Activated CD4-positive, alpha-beta T cell treated with anti-CD3 and anti-CD28 coated beads for 36 hours (primary cell): ENCODE measurements at regions not wholly inside any gene's neighbourhood (a gene's known extent, or its start where the extent isn't known, plus 50 kb on each side); places are given as distances from the start of the nearest gene placed in this dataset.

Source experiments
- ATAC-seq: fragments of 200-7000 bp; cut with Tn5 transposase; one replicate; pipeline ENCODE4 v1.10.0; 2021; ENCODE audit warnings: mild to moderate bottlenecking, moderate library complexity
- CTCF ChIA-PET: fragments of 350-600 bp; sonication (Branson Sonifier 250); formaldehyde crosslinking; loops from one replicate; lab custom pipeline; 2021; ENCODE audit warnings: antibody characterized with exemption; lab: Charles Lee
- POLR2A ChIA-PET: fragments of 350-600 bp; sonication (Branson Sonifier 250); formaldehyde crosslinking; loops from one replicate; lab custom pipeline; 2021; ENCODE audit warnings: antibody characterized with exemption, inconsistent platforms; lab: Charles Lee
- DNase-seq: peaks from one replicate; pipeline ENCODE4 v3.0.0-alpha.2; 2020
- H3K27ac Mint-ChIP-seq: one replicate; pipeline ENCODE4 v1.8.0; 2021; ENCODE audit warnings: mixed read lengths
- H3K27me3 Mint-ChIP-seq: one replicate; pipeline ENCODE4 v1.8.0; 2021; ENCODE audit warnings: mixed read lengths
- H3K36me3 Mint-ChIP-seq: one replicate; pipeline ENCODE4 v1.8.0; 2021; ENCODE audit warnings: low read depth, mixed read lengths
- H3K4me1 Mint-ChIP-seq: one replicate; pipeline ENCODE4 v1.8.0; 2021; ENCODE audit warnings: mixed read lengths
- H3K4me3 Mint-ChIP-seq: one replicate; pipeline ENCODE4 v1.8.0; 2021; ENCODE audit warnings: mild to moderate bottlenecking, moderate library complexity, mixed read lengths
- H3K9me3 Mint-ChIP-seq: one replicate; pipeline ENCODE4 v1.8.0; 2021; ENCODE audit warnings: low read depth, mixed read lengths
- intact Hi-C, 2 experiments: fragments of 100-400 bp; cut with DNase I in 1 of 2; cut with micrococcal nuclease in 1 of 2; formaldehyde crosslinking; loops; one replicate each; pipeline versions ENCODE4 v1.14.2 to v1.15.1; 2022 to 2024; cut with DNase I, micrococcal nuclease

DNA sequence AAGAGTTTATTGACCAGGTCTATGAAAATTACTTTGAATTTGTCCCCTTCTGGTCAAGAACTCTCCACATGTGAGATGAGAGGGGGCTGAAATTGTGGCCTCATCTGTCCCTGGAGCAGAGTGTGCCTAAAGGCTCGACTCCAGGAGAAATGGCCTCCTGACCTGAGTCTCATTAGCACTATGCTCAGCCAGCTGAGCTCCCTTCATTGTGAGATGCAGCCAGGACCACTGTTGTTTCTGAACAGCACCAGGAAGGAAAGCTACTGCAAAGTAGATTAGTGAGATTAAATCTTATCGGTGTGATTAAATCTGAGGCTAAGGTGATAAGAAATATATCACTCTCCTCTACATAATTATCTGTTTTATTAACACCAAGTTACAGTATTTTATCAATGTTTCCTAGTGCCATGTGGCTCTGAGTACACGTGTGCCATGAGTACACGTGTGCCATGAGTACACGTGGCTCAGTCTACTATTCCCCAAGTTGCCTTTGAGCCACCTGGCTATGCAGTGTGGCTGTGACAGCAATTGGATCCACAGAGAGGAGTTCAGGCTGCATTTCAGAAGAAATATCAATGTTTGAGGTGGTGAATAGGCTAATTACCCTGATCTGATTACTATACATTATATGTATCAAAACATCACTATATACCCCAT, 126.9 kb downstream of the IPMK start:
- H3K9me3 Mint-ChIP-seq, result no peaks in the 10 kb centered on the region
- no peak for ATAC-seq
- intact Hi-C loops, result no loop called here
- no peaks in the 10 kb centered on the region for H3K36me3 Mint-ChIP-seq
- DNase-seq, result no peak
- CTCF ChIA-PET, result no interaction called here
- H3K4me3 Mint-ChIP-seq, result no peak overlapping the region
- H3K27me3 Mint-ChIP-seq, result peaks cover 11% of the 10 kb centered on the region
- H3K27ac Mint-ChIP-seq, result no peak overlapping the region
- POLR2A ChIA-PET, result no interaction called here
- H3K4me1 Mint-ChIP-seq, result peaks cover 3% of the 10 kb centered on the region

DNA sequence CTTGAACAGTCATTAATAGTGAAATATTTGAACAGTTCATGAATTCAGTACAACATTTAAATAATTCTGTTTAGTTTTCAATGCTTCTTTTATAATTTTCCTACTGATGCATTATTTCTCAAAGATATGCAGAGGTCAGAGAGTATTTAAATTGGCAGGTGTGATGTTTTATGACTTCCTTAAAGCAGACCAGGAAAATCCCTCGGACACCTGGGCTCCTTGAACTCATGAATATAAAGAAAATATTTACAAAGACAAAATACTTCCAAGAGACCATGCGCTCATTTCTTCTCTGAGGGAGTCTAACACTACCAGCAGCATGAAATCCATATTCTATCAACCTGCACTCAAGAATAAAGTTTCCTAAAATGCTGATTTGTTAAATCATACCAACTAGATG, 127.6 kb downstream of the IPMK start:
- no peak overlapping the region for H3K27ac Mint-ChIP-seq
- peaks cover 7% of the 10 kb centered on the region for H3K27me3 Mint-ChIP-seq
- no peaks in the 10 kb centered on the region for H3K9me3 Mint-ChIP-seq
- H3K4me3 Mint-ChIP-seq, result no peak overlapping the region
- DNase-seq (no peak), ATAC-seq (no peak)
- peaks cover 3% of the 10 kb centered on the region for H3K4me1 Mint-ChIP-seq
- intact Hi-C loops, result no loop called here
- CTCF ChIA-PET, result no interaction called here
- POLR2A ChIA-PET, result no interaction called here
- H3K36me3 Mint-ChIP-seq, result no peaks in the 10 kb centered on the region

DNA sequence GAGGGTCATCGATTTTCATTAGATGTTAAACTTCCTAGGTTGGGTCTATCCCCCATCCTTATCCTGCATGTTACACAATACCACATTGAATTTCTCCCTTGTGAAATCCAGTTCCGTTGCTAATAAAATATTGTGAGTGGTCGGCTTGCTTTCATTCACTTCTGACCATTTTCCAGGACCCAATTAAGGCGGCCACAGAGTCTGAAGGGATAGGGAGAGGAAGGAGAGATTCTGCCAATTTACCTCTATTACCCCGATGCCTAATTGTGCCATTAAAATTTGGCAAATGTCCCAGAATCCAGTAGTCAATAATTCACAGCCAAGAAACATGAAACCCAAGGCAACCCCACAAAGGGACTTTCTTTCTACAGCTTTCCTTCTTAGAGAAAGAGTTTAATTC, 129.9 kb downstream of the IPMK start:
- H3K4me1 Mint-ChIP-seq, result no peaks in the 10 kb centered on the region
- POLR2A ChIA-PET, result no interaction called here
- intact Hi-C loops, result no loop called here
- H3K36me3 Mint-ChIP-seq, result no peaks in the 10 kb centered on the region
- H3K9me3 Mint-ChIP-seq, result no peaks in the 10 kb centered on the region
- H3K27ac Mint-ChIP-seq, result no peak overlapping the region
- CTCF ChIA-PET, result no interaction called here
- no peak for ATAC-seq
- H3K4me3 Mint-ChIP-seq, result no peak overlapping the region
- H3K27me3 Mint-ChIP-seq, result peaks cover 5% of the 10 kb centered on the region
- DNase-seq, result no peak

DNA sequence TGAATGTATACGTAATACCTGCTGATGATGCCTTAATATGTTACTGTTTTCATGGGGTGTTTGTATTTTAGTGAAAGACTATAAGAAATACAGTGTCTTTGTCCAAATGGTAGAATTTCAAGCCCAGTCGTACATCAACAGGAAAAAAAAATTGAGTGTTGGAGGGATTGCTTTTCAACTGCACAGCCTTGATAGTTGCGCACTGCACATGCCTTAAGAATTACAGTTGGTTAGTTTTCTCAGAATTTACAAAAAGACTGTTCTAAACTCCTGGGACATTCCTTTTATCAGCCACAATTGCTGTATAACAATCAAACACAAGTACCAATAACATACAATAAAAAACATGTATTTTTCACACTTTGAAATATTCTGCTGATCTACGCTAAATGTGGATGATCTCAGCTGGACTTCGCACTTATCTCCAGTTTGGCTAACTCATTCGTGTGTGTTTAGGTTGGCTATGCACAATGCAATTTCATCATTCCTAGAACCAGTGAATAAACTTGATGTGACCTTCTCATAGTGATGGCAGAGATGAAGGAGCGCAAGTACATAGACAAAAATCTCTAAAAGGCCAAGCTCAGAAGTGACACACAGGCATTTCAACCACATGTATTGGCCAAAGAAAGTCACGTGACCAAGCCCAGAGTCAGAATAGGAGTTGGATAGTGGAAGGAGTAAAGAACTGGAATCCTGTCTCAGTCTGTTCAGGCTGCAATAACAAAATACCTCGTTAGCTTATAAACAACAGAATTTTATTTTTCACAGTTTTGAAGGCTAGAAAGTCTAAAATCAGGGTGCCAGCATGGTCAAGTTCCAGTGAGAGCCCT, 152.3 kb downstream of the IPMK start:
- H3K27ac Mint-ChIP-seq, result no peak overlapping the region
- H3K36me3 Mint-ChIP-seq, result no peaks in the 10 kb centered on the region
- intact Hi-C loops, result no loop called here
- ChIA-PET CTCF (no interaction called here), POLR2A (no interaction called here)
- no peaks in the 10 kb centered on the region for H3K4me1 Mint-ChIP-seq
- ATAC-seq, result no peak
- H3K27me3 Mint-ChIP-seq, result peaks cover 4% of the 10 kb centered on the region
- DNase-seq, result no peak
- H3K4me3 Mint-ChIP-seq, result no peak overlapping the region
- H3K9me3 Mint-ChIP-seq, result no peaks in the 10 kb centered on the region

DNA sequence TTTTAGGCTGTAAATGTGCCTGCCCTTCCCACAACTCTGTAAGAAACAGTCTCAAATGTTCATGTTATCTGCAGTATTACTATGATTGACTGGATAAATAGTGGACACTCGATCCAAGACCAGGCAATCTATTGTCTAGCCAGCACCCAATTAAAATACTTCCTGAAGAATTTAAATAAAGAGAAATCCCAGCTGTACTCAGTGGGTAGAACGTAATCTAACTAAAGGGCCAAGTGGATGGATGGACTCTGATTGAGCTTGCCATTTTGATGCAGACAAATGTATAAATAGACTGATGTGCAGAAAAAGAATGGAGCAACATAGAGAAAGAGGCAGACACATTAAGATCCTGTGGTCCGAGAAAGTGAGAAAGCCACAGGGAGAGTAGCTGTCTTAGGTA, 158.0 kb downstream of the IPMK start:
- Mint-ChIP-seq H3K4me1 (no peaks in the 10 kb centered on the region), H3K36me3 (no peaks in the 10 kb centered on the region)
- POLR2A ChIA-PET, result no interaction called here

DNA sequence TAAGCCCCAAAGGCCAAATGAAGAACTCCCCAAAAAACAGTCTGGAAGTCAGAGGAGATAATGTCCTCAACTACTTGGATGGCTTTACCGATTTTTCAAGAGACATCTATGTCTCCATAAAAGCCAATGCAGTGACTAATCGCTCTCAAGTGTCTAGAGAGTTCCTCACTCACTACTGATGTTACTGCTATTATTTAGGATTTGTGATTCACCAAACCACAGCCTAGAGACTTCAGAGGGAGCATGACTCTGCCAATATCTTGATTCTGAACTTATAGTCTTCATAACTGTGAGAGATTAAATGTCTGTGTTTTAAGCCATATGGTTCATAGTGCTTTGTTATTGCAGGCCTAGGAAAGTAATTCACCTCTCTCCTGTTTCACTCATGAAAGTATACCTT, 160.2 kb downstream of the IPMK start:
- intact Hi-C loops, result no loop called here
- no peaks in the 10 kb centered on the region for H3K4me1 Mint-ChIP-seq
- no peaks in the 10 kb centered on the region for H3K36me3 Mint-ChIP-seq
- H3K9me3 Mint-ChIP-seq, result no peaks in the 10 kb centered on the region
- POLR2A ChIA-PET, result no interaction called here
- CTCF ChIA-PET, result no interaction called here
- DNase-seq (no peak), ATAC-seq (no peak)
- H3K27ac Mint-ChIP-seq, result no peak overlapping the region
- peaks cover 4% of the 10 kb centered on the region for H3K27me3 Mint-ChIP-seq
- no peak overlapping the region for H3K4me3 Mint-ChIP-seq

More for the DNA sequence above, 158.0 kb downstream of the IPMK start:
- Mint-ChIP-seq H3K9me3 (no peaks in the 10 kb centered on the region), H3K4me3 (no peak overlapping the region), H3K27me3 (peaks cover 3% of the 10 kb centered on the region), H3K27ac (no peak overlapping the region)
- intact Hi-C loops, result no loop called here
- CTCF ChIA-PET, result interaction anchor here (0.7 kb wide), 1 partner anchor 129 kb away, joined by 4 read pairs; no protein-coding TSS in a partner anchor
- DNase-seq (no peak), ATAC-seq (no peak)

DNA sequence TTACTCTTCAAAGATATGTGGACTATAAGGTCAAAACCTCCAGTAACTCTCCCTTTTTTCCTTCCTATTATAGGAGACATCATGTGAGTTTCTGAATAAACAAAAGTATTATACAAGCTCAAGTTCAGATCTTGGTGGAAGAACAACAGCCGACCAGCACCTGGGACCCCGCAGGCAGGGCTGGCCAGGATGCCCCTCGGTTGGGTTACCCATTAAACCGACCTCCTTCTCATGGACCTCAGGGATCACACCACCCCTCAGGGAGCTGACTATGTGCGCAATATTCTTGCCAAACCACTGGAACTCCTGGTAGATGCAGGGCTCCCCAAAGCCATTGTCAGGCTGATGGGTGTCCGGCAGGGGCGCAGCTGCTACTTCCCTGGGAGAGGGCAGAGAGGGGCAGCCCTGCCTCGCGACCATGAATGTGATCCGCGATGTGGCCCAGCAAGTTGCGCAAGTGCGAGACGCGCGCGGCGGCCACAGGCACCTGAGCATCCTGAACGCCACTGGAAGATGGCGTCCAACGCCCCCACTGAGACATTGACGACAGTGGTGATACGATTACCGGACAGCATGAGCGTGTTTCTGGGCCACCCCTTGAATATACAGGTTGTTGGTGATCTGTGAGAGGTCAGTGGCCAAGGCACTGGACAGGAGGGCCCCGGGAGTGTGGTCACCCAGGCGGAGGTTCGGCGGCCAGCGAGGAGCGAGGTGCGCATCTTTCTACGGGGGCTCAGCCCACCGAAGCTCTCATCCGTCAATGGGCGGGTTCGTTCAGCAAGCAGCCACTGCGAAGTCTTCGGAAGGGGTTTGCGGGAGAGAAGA, 161.3 kb downstream of the IPMK start:
- Mint-ChIP-seq H3K36me3 (no peaks in the 10 kb centered on the region), H3K27ac (no peak overlapping the region), H3K4me3 (no peak overlapping the region), H3K27me3 (peaks cover 2% of the 10 kb centered on the region), H3K4me1 (no peaks in the 10 kb centered on the region), H3K9me3 (no peaks in the 10 kb centered on the region)
- intact Hi-C loops, result no loop called here
- ChIA-PET POLR2A (no interaction called here), CTCF (no interaction called here)
- ATAC-seq (no peak), DNase-seq (no peak)

DNA sequence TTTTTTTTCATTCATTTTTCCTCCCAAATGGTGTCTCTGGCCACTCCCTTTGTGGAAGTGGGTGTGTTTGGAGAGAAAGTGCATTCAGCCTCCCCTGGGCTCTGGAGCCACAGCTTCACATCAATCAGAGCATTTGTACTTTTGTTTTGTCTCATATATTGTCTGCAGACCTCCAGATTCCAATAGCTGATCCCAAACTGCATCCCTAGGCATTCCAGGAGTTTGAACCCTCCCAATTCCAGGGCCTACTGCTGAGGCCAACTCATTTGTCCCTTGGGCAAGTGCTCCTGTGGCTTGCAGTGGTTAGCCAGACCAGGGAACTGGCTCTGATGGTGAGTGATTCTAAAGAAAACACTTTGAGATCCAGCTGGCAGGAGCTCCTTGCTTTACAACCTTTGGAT, 163.3 kb downstream of the IPMK start:
- Mint-ChIP-seq H3K9me3 (no peaks in the 10 kb centered on the region), H3K27me3 (peaks cover 2% of the 10 kb centered on the region)

DNA sequence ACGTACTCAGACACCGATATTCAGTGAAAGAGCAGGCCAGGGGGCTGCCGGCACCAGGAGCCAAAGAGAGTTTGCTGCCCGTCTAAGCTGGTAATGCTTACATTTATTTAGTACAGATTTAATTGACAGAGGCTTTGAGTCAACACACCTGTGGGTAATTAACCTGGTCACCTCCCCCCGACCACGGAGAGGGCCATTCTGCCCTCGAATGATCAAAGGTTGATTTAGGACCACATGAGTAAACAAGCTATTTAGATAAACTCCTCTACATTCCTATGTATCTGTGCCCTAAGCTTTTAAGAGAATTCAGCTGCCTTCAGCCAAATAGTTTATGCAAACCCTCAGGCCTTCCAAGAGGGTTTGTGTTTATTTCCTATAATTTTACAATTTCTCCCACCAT, 164.8 kb downstream of the IPMK start:
- POLR2A ChIA-PET, result no interaction called here
- Mint-ChIP-seq H3K9me3 (no peaks in the 10 kb centered on the region), H3K27ac (no peak overlapping the region), H3K4me3 (no peak overlapping the region), H3K27me3 (peaks cover 2% of the 10 kb centered on the region), H3K36me3 (no peaks in the 10 kb centered on the region), H3K4me1 (no peaks in the 10 kb centered on the region)
- no peak for ATAC-seq
- no peak for DNase-seq
- intact Hi-C loops, result no loop called here
- CTCF ChIA-PET, result no interaction called here

More for the DNA sequence above, 163.3 kb downstream of the IPMK start:
- ATAC-seq (no peak), DNase-seq (no peak)
- intact Hi-C loops, result no loop called here
- Mint-ChIP-seq H3K4me1 (no peaks in the 10 kb centered on the region), H3K4me3 (no peak overlapping the region), H3K27ac (no peak overlapping the region), H3K36me3 (no peaks in the 10 kb centered on the region)
- ChIA-PET POLR2A (no interaction called here), CTCF (no interaction called here)

DNA sequence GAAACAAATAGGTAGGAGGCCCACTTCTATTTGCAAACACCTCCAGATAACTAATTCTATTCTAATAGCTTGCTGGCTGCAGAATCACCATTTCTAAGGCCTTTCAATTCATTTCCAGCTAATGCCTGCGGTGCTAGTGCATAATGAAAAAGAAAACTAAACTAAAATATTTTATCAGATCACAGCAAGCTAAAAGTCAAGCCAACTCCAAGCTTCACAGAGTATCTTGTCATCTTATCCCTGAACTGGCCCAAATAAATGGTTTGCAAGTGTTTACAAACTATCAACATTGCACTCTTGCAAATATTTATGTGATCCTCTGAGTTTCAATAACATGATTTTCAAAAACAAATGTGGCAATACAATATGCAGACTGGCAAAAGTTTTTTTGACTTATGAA, 166.0 kb downstream of the IPMK start:
- H3K36me3 Mint-ChIP-seq, result no peaks in the 10 kb centered on the region
- ATAC-seq, result no peak
- H3K4me1 Mint-ChIP-seq, result no peaks in the 10 kb centered on the region
- H3K4me3 Mint-ChIP-seq, result no peak overlapping the region
- H3K9me3 Mint-ChIP-seq, result no peaks in the 10 kb centered on the region
- peaks cover 2% of the 10 kb centered on the region for H3K27me3 Mint-ChIP-seq
- H3K27ac Mint-ChIP-seq, result no peak overlapping the region
- DNase-seq, result no peak
- ChIA-PET POLR2A (no interaction called here), CTCF (no interaction called here)
- intact Hi-C loops, result no loop called here

DNA sequence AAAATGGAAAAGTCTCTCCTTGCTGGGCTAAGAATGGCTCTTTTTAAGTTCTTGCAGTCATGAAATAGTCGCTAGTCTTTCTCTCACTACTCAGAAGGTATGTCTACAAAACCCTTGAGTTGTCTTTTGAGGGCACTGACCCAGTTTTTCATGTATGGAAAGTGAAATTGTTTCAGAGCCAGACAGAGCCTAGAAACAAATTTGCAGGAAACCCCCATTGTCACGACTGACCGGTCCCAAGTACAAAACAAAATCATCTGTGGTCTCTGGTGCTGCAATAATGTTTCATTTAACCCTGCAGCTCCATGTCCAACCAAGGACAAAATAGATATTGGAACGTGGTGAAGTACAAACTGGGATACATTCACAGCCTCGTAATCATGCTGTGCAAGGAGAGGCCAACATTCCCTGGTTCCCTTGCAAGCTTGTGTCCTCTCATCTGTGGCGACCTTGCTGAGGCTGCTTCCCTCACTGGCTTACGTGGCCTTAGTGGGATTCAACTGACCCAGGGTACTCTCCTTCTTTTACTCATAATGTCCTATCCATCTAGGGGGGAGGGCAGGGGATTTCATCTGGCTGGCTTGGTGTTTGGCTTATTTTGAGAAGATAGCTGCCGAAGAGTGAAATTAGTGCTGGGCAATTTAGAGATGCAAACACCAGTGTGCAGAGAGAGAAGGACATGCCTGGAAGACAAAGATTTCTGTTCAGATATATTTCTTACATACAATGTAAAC, 172.5 kb downstream of the IPMK start:
- DNase-seq (no peak), ATAC-seq (no peak)
- no peak overlapping the region for H3K4me3 Mint-ChIP-seq
- CTCF ChIA-PET, result no interaction called here
- H3K4me1 Mint-ChIP-seq, result no peaks in the 10 kb centered on the region
- intact Hi-C loops, result no loop called here
- no peak overlapping the region for H3K27ac Mint-ChIP-seq
- H3K27me3 Mint-ChIP-seq, result no peaks in the 10 kb centered on the region
- no peaks in the 10 kb centered on the region for H3K36me3 Mint-ChIP-seq
- H3K9me3 Mint-ChIP-seq, result no peaks in the 10 kb centered on the region
- POLR2A ChIA-PET, result no interaction called here
